ENCODE measurements at regions not wholly inside any gene's neighbourhood (a gene's known extent, or its start where the extent isn't known, plus 50 kb on each side); places are given as distances from the start of the nearest gene placed in this dataset.

- peaks cover 7% of the 10 kb centered on the region for H3K9me3 ChIP-seq (ENCODE audit: severe bottlenecking)
- DNase-seq: no peak
- H3K27me3 ChIP-seq (ENCODE audit: insufficient read depth, low read depth, severe bottlenecking): no peaks in the 10 kb centered on the region
- H3K4me3 ChIP-seq (ENCODE audit: low read depth, low read length): no peak overlapping the region
- no peak for TF ChIP-seq CTCF (IDR thresholded peaks at IDR 0.05; ENCODE audit: low read depth, low read length)
- peak overlapping the region; percentile 30; the same call in 1 of the 2 replicates for H3K27ac ChIP-seq
- peaks cover 68% of the 10 kb centered on the region for H3K36me3 ChIP-seq
These were observed 100.9 kb downstream of the NCOR2 start for GRCh38 chr12:124466216-124467128.

GRCh38 chr12:124465473-124465872 is 101.9 kb downstream of the NCOR2 start:
- Histone ChIP-seq H3K36me3 (peaks cover 68% of the 10 kb centered on the region), H3K4me3 (ENCODE audit: low read depth, low read length) (no peak overlapping the region), H3K27me3 (ENCODE audit: insufficient read depth, low read depth, severe bottlenecking) (no peaks in the 10 kb centered on the region), H3K9me3 (ENCODE audit: severe bottlenecking) (peaks cover 7% of the 10 kb centered on the region), H3K27ac (peak overlapping the region; percentile 95; the same call in 1 of the 2 replicates)
- no peak for DNase-seq
- TF ChIP-seq CTCF (IDR thresholded peaks at IDR 0.05; ENCODE audit: low read depth, low read length): no peak

- Histone ChIP-seq H3K27ac (peak overlapping the region; percentile 95), H3K36me3 (peaks cover 70% of the 10 kb centered on the region)
These were observed 102.6 kb downstream of the NCOR2 start for GRCh38 chr12:124464830-124465229.

GRCh38 chr12:124464062-124464461 is 103.3 kb downstream of the NCOR2 start:
- Histone ChIP-seq H3K27ac (peak overlapping the region; percentile 95), H3K9me3 (ENCODE audit: severe bottlenecking) (peaks cover 7% of the 10 kb centered on the region), H3K36me3 (peaks cover 70% of the 10 kb centered on the region), H3K4me3 (ENCODE audit: low read depth, low read length) (0 out of 2 replicates have a peak overlapping the region, but pooled peaks have one; percentile 6), H3K27me3 (ENCODE audit: insufficient read depth, low read depth, severe bottlenecking) (no peaks in the 10 kb centered on the region)
- no peak for DNase-seq
- TF ChIP-seq CTCF (IDR thresholded peaks at IDR 0.05; ENCODE audit: low read depth, low read length): no peak

More at GRCh38 chr12:124464830-124465229, 102.6 kb downstream of the NCOR2 start:
- no peak for DNase-seq
- Histone ChIP-seq H3K27me3 (ENCODE audit: insufficient read depth, low read depth, severe bottlenecking) (no peaks in the 10 kb centered on the region), H3K4me3 (ENCODE audit: low read depth, low read length) (no peak overlapping the region), H3K9me3 (ENCODE audit: severe bottlenecking) (peaks cover 7% of the 10 kb centered on the region)
- TF ChIP-seq CTCF (IDR thresholded peaks at IDR 0.05; ENCODE audit: low read depth, low read length): no peak

- Histone ChIP-seq H3K27me3 (ENCODE audit: insufficient read depth, low read depth, severe bottlenecking) (no peaks in the 10 kb centered on the region), H3K9me3 (ENCODE audit: severe bottlenecking) (peaks cover 7% of the 10 kb centered on the region), H3K36me3 (peaks cover 73% of the 10 kb centered on the region), H3K27ac (peak overlapping the region; percentile 95), H3K4me3 (ENCODE audit: low read depth, low read length) (peak overlapping the region; percentile 11)
- TF ChIP-seq CTCF (IDR thresholded peaks at IDR 0.05; ENCODE audit: low read depth, low read length): no peak
- peak; percentile 98 for DNase-seq
These were observed 104.0 kb downstream of the NCOR2 start for GRCh38 chr12:124463341-124463921.
